Pancreas (tissue), 10 donors: ENCODE measurements at regions not wholly inside any gene's neighbourhood (a gene's known extent, or its start where the extent isn't known, plus 50 kb on each side); places are given as distances from the start of the nearest gene placed in this dataset.
A peak's percentile ranks its signal among the peaks of the same experiment; 100 is the strongest.

Experiments used
- ATAC-seq, 4 donors: fragments of 200-7000 bp; cut with Tn5 transposase; one replicate each; pipeline versions ENCODE4 v1.8.0 to v1.9.1; 2020; ENCODE audit warnings: mild to moderate bottlenecking in 4 of 4, moderate library complexity in 4 of 4
- DNase-seq, 6 donors: peaks; one replicate each; pipeline ENCODE4 v3.0.0-alpha.2; 2020
- FAIRE-seq: peaks from 2 replicates; lab custom pipeline; 2012; peaks lifted over from hg19 to GRCh38; lab: Jason Lieb, UNC
- H3K27ac ChIP-seq, 4 donors: fragments of 200-600 bp; sonication (generic); 1 replicate in 3 of 4; 2 replicates in 1 of 4; pipeline versions ENCODE4 v1.5.0 to v1.8.0; 2020
- H3K27me3 ChIP-seq, 4 donors: fragments of 200-600 bp; one replicate each; pipeline ENCODE4 v1.8.0; 2021
- H3K36me3 ChIP-seq, 3 donors: fragments of 200-600 bp; sonication (generic) in 1 of 3; one replicate each; pipeline versions ENCODE4 v1.5.0 to v1.8.0; 2020 to 2021
- H3K4me1 ChIP-seq, 3 donors: fragments of 200-600 bp; one replicate each; pipeline ENCODE4 v1.8.0; 2021
- H3K4me3 ChIP-seq, 4 donors: fragments of 200-600 bp; sonication (generic) in 2 of 4; one replicate each; pipeline versions ENCODE4 v1.5.0 to v1.8.0; 2020 to 2021
- H3K9me3 ChIP-seq, 4 donors: fragments of 200-600 bp; one replicate each; pipeline ENCODE4 v1.8.0; 2021
- CTCF ChIP-seq, 4 donors: fragments of 200-600 bp; sonication (generic) in 3 of 4; IDR thresholded peaks; one replicate each; pipeline versions ENCODE4 v1.5.0 to v1.8.0; 2021; ENCODE audit warnings: antibody characterized with exemption in 4 of 4
- WGBS, 2 donors: extraction: QIAGEN DNeasy Blood & Tissue Kit; methylation state at CpG; one replicate each; pipeline ENCODE4 v1.1.7; 2013; 5-methylcytosine and 5-hydroxymethylcytosine counted together
- intact Hi-C, 3 donors: fragments of 100-400 bp; cut with DNase I; formaldehyde crosslinking; loops; one replicate each; pipeline versions ENCODE4 v1.11.1 to v1.14.2; 2022
- donor health status: healthy with polysubstance abuse.
- donor health status: DM: no; HTN: no; CAD: no; lungs with moderate emphysema.
- donor health status: DM: no; HTN: no; CAD: no.
- donor health status: control.
- donor health status: control.
- donor health status: Bipolar disorder and iron deficiency.
- donor health status: DM: yes; HTN: yes; CAD: no.
- donor health status: DM: no; HTN: no; CAD: no.
- donor health status: DM: no; HTN: no; CAD: no.
- donor health status: DM: yes; HTN: yes; CAD: no.

GRCh38 chr12:131610181-131610580 is 100.7 kb upstream of the SFSWAP start:
- intact Hi-C loops: no loop called here
- H3K27ac ChIP-seq: no peak overlapping the region
- FAIRE-seq (no peak), DNase-seq (no peak), ATAC-seq (no peak)
- H3K4me1 ChIP-seq: no peaks in the 10 kb centered on the region
- no peaks in the 10 kb centered on the region for H3K27me3 ChIP-seq
- H3K36me3 ChIP-seq: no peaks in the 10 kb centered on the region
- no peak for TF ChIP-seq CTCF (IDR thresholded peaks at IDR 0.05)
- 67 to 83% methylated on average over 10 of the region's 10 CpGs for WGBS, 2 donors
- H3K4me3 ChIP-seq: no peak overlapping the region
- H3K9me3 ChIP-seq: no peaks in the 10 kb centered on the region

- Histone ChIP-seq H3K27ac (no peak overlapping the region), H3K36me3 (no peaks in the 10 kb centered on the region), H3K9me3 (no peaks in the 10 kb centered on the region), H3K4me1 (no peaks in the 10 kb centered on the region), H3K4me3 (no peak overlapping the region), H3K27me3 (no peaks in the 10 kb centered on the region)
- no peak for DNase-seq
- 63 to 77% methylated on average over 11 of the region's 11 CpGs for whole genome bisulfite sequencing, 2 donors
- ATAC-seq: no peak
- no peak for TF ChIP-seq CTCF (IDR thresholded peaks at IDR 0.05)
- intact Hi-C loops: no loop called here
- FAIRE-seq: no peak
Observed at GRCh38 chr12:131610891-131611290, 100.0 kb upstream of the SFSWAP start.

- no peak overlapping the region for H3K4me3 ChIP-seq
- H3K27ac ChIP-seq: no peak overlapping the region
- WGBS, 2 donors: 60 to 73% methylated on average over 22 of the region's 22 CpGs
- no peaks in the 10 kb centered on the region for H3K36me3 ChIP-seq
- H3K4me1 ChIP-seq: no peaks in the 10 kb centered on the region
- FAIRE-seq: no peak
- ATAC-seq: no peak
- no peak for DNase-seq
- intact Hi-C loops: no loop called here
- TF ChIP-seq CTCF (IDR thresholded peaks at IDR 0.05): no peak
- H3K27me3 ChIP-seq: no peaks in the 10 kb centered on the region
- no peaks in the 10 kb centered on the region for H3K9me3 ChIP-seq
Observed at GRCh38 chr12:131611416-131612091, 99.3 kb upstream of the SFSWAP start.

- Histone ChIP-seq H3K4me3 (no peak overlapping the region), H3K4me1 (no peaks in the 10 kb centered on the region), H3K27me3 (no peaks in the 10 kb centered on the region), H3K36me3 (no peaks in the 10 kb centered on the region), H3K9me3 (no peaks in the 10 kb centered on the region), H3K27ac (no peak overlapping the region)
- 65 to 71% methylated on average over 21 of the region's 21 CpGs for WGBS, 2 donors
- intact Hi-C loops: no loop called here
- no peak for TF ChIP-seq CTCF (IDR thresholded peaks at IDR 0.05)
- ATAC-seq (no peak), FAIRE-seq (no peak), DNase-seq (peak in 1 of 6 donors; percentile 61)
Observed at GRCh38 chr12:131612092-131612755, 98.7 kb upstream of the SFSWAP start.

- H3K36me3 ChIP-seq: no peaks in the 10 kb centered on the region
- no peaks in the 10 kb centered on the region for H3K9me3 ChIP-seq
- H3K27me3 ChIP-seq: no peaks in the 10 kb centered on the region
- FAIRE-seq (no peak), ATAC-seq (no peak), DNase-seq (no peak)
- H3K27ac ChIP-seq: no peak overlapping the region
- no peak overlapping the region for H3K4me3 ChIP-seq
- no peaks in the 10 kb centered on the region for H3K4me1 ChIP-seq
- 62 to 81% methylated on average over 11 of the region's 11 CpGs for WGBS, 2 donors
- no peak for TF ChIP-seq CTCF (IDR thresholded peaks at IDR 0.05)
- intact Hi-C loops: no loop called here
Observed at GRCh38 chr12:131613186-131613585, 97.7 kb upstream of the SFSWAP start.
